ENCODE measurements at regions not wholly inside any gene's neighbourhood (a gene's known extent, or its start where the extent isn't known, plus 50 kb on each side); places are given as distances from the start of the nearest gene placed in this dataset.

- in situ Hi-C loops (cut with MboI; ENCODE audit: low sequenced_read_pairs) = no loop called here
These were observed 179.2 kb upstream of the FAM3C start for GRCh38 chr7:121575194-121575765.

GRCh38 chr7:121574109-121574508 lies 178.0 kb upstream of the FAM3C start:
- in situ Hi-C loops (cut with MboI; ENCODE audit: low sequenced_read_pairs) = no loop called here

DNA sequence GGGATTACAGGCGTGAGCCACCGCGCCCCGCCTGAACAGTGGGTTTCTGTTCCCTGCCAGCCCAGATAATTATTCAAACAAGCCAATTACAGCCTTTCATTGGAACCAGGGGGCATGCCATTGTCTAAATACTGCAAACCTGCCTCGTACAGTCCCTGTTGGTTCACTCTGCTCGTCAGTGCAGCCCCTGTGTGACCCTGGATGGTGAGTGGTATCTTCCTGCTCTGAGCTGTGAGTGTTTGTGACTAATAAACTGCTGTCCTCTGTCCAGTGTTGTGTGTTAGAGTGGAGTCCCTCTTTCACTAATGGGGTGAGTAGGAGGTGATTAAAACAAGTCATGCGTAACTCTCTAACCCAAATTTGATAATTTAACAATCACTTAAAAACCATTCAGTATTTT lies 176.5 kb upstream of the FAM3C start:
- in situ Hi-C loops (cut with MboI; ENCODE audit: low sequenced_read_pairs) = no loop called here

DNA sequence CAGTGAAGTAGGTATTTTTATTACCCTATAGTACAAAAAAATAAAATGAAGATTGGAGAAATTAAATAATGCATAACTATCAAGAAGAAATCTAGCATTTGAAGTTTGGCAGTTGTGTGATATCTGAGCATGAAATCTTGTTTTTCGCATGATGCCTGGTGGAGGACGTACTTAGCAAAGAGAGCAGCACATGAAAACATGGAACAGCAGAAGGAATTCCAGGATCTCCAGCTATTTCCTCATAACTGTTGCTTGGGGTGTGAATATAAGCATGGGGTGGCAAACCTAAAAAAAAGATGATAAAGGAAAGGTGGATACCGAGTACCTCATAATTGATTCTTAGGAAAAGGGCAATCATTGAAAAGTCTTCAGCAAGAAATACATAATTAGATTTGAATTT lies 174.3 kb upstream of the FAM3C start:
- in situ Hi-C loops (cut with MboI; ENCODE audit: low sequenced_read_pairs) = no loop called here

GRCh38 chr7:121563177-121563576 lies 167.1 kb upstream of the FAM3C start:
- in situ Hi-C loops (cut with MboI; ENCODE audit: low sequenced_read_pairs) = no loop called here

GRCh38 chr7:121562259-121562658 lies 166.2 kb upstream of the FAM3C start:
- in situ Hi-C loops (cut with MboI; ENCODE audit: low sequenced_read_pairs) = no loop called here

DNA sequence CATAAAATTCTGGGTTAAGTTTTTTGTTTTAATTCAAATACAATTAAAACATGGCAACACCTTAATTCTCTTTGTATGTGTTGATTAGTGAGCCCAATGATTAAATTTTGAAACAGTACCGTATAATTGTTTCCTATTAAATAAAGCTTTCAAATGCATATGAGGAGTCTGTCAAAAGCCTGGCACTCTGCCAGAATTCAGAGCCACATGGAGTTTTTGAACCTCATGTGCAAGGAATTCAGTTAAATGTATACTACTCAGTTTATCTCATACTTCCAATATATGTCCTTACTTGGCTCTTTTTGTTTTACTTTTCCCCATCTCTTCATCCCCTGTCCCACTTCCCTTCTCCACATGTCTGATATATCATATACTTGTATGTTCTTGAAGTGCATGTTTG lies 165.6 kb upstream of the FAM3C start:
- in situ Hi-C loops (cut with MboI; ENCODE audit: low sequenced_read_pairs) = no loop called here

- in situ Hi-C loops (cut with MboI; ENCODE audit: low sequenced_read_pairs) = no loop called here
These were observed 164.3 kb upstream of the FAM3C start for GRCh38 chr7:121560267-121560990.

DNA sequence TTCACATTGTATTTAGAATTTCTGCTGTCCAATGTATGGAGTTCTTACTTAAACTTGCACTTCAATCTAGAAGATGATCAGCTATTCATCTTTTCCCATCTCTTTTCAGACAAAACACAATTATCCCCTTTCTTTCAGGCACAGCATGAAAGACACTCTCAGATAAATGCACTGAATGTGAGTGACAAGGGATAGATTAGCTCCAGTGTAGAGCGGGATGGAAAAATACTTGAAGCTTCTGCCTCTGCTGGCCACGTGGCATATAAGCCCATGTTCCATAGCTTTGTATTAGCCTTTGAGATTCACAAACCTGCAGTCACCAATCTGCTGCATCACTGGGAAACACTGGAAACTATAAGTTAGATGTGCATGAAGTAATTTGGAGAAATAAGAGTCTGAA lies 162.2 kb upstream of the FAM3C start:
- in situ Hi-C loops (cut with MboI; ENCODE audit: low sequenced_read_pairs) = no loop called here

DNA sequence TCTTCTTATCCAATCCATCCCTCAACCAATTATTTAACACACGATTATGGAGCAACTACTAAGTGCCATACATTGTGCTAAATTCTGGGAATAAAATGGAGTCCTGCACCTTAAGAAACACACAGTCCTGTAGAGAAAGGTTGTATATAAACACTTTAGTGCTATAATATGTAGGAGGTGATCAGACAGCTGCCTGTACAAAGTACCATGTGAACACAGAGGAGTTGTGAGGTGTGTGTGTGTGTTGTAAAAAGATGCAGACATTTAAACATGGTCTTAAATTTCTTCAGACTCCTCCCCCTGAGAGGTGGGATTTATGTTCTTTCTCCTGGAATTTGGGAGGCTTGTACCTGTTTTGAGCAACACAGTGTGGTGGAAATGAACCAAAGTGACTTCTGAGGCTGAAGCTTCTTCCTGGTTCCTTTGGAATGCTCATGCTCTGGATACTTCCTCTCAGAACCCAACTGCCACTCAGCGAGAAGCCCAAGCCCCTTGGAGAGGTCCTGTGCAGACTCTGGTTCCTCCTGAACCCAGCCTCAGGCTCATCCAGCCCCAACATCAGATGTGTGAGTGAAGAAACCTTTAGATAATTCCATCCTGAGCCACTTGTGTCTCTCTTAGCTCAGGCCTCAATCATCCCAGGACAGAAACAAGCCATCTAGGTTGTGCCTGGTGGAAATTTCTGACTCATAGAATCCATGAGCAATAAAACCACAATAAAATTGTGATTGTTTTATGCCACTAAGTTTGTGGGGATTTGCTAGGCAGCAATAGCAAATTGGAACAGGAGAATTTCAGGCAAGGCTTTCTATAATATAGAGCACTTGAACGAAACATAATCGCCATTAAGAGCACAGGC lies 161.2 kb upstream of the FAM3C start:
- in situ Hi-C loops (cut with MboI; ENCODE audit: low sequenced_read_pairs) = no loop called here

- in situ Hi-C loops (cut with MboI; ENCODE audit: low sequenced_read_pairs) = no loop called here
These were observed 159.4 kb upstream of the FAM3C start for GRCh38 chr7:121555558-121555957.

GRCh38 chr7:121547544-121548092 lies 151.5 kb upstream of the FAM3C start:
- in situ Hi-C loops (cut with MboI; ENCODE audit: low sequenced_read_pairs) = loop anchor here (25.0 kb wide), 1 partner anchor 185 kb away; no protein-coding TSS in a partner anchor

GRCh38 chr7:121546632-121547543 lies 150.8 kb upstream of the FAM3C start:
- in situ Hi-C loops (cut with MboI; ENCODE audit: low sequenced_read_pairs) = loop anchor here (25.0 kb wide), 1 partner anchor 185 kb away; no protein-coding TSS in a partner anchor

DNA sequence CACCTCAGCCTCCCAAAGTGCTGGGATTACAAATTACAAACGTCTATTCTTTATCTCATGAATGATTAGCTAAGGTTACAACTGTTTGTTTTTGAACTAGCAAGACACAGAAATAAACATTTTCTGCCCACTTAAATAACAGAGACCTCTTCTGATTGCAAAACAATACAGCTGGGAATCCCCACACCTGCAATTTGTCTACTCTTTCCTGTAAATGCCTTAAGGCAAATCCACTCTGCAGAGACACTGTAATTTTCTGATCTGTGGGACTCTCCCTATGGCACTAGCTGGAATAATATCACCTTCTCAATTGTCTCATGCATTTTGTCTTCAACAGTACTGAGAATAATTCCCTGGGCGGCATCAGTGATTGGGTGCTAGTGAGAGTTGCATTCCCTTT lies 149.3 kb upstream of the FAM3C start:
- in situ Hi-C loops (cut with MboI; ENCODE audit: low sequenced_read_pairs) = loop anchor here (25.0 kb wide), 1 partner anchor 183 kb away; no protein-coding TSS in a partner anchor

DNA sequence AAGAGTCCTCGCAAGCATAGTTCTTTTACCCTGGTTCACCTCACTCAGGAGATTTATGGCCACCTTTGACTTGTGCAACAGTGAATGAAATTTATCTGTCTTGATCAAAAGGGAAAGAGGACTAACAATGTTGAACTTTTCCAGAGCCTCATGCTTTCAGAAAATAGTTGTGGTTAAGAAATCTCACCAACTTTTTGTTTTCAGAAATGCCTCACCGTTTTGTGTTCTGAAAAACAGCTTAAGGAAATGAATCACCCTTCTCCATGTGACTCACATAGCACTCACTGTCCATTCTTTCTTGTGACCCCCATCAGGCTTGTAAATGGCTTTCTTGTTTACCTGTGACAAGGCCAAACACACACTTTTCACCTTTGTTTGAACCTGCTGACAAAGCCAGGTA lies 148.6 kb upstream of the FAM3C start:
- in situ Hi-C loops (cut with MboI; ENCODE audit: low sequenced_read_pairs) = loop anchor here (25.0 kb wide), 1 partner anchor 182 kb away; no protein-coding TSS in a partner anchor

DNA sequence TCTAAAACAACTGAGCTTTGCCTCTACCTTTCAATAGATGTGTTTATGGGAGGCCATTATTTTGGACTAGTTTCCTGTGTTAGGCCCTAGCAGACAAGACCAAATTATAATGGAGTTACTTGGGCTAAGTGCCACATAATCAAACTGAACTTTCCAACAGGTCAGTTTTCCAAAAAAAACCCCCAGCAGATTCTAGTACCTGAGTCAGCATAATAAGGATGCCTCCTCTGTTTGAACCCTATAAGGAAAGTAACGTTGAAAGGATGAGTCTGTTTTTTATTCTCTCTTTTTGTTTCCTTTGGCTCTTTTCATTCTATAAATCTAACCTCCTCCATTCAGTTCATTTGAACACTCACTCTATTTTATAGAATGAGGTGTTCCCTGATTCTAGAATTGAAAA lies 148.1 kb upstream of the FAM3C start:
- in situ Hi-C loops (cut with MboI; ENCODE audit: low sequenced_read_pairs) = loop anchor here (25.0 kb wide), 1 partner anchor 182 kb away; no protein-coding TSS in a partner anchor

- in situ Hi-C loops (cut with MboI; ENCODE audit: low sequenced_read_pairs) = loop anchor here (25.0 kb wide), 1 partner anchor 179 kb away; no protein-coding TSS in a partner anchor
These were observed 145.3 kb upstream of the FAM3C start for GRCh38 chr7:121541457-121541856.

DNA sequence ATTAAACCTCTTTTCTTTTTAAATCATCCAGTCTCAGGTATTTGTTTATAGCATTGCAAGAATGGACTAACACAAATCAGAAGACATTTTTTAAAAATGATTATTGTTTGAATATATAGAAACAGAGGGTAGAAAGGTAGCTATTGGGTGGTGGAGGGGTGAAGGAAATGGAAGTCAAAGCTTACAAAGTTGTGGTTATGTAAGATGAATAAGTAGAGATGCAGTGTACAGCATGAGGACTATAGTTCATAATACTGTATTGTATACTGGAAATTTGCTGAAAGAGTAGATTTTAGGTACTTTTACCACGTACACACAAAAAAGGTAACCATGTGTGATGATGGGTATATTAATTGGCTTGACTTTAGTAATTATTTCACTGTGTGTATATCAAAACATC lies 144.0 kb upstream of the FAM3C start:
- in situ Hi-C loops (cut with MboI; ENCODE audit: low sequenced_read_pairs) = loop anchor here (25.0 kb wide), 1 partner anchor 178 kb away; no protein-coding TSS in a partner anchor

DNA sequence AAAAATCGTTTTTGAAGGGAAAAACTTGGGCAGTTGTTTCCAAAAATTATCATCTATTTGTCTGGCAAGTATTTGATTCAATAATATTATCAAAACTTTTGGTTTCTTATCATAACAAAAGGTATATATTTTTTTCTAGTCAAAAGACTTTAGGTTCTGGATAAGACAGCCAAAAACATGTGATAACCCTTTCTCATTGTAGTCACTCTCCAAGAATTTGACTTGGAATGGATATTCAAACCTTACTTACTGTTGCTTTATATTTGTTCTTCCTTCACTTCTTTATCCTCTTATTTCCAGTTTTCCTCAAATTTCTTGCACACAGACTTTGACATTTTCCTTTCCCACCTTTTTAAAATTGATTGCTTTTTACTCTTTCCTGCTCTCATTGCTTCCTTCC lies 140.9 kb upstream of the FAM3C start:
- in situ Hi-C loops (cut with MboI; ENCODE audit: low sequenced_read_pairs) = loop anchor here (25.0 kb wide), 1 partner anchor 175 kb away; no protein-coding TSS in a partner anchor
